Cardiac septum (tissue), 1 donor: ENCODE measurements at regions not wholly inside any gene's neighbourhood (a gene's known extent, or its start where the extent isn't known, plus 50 kb on each side); places are given as distances from the start of the nearest gene placed in this dataset.
"Not testable (repeated sequence)": the region's sequence is repeated elsewhere in the genome, so short reads cannot be mapped to it uniquely, and the experiment has no call there.

Experiments
- DNase-seq: peaks from one replicate; pipeline ENCODE4 v3.0.0-alpha.2; 2020; ENCODE audit warnings: low spot score
- intact Hi-C: fragments of 100-400 bp; cut with DNase I; formaldehyde crosslinking; loops from one replicate; pipeline ENCODE4 v1.14.0; 2022
- donor health status: DM: no; HTN: no; CAD: no.

DNA sequence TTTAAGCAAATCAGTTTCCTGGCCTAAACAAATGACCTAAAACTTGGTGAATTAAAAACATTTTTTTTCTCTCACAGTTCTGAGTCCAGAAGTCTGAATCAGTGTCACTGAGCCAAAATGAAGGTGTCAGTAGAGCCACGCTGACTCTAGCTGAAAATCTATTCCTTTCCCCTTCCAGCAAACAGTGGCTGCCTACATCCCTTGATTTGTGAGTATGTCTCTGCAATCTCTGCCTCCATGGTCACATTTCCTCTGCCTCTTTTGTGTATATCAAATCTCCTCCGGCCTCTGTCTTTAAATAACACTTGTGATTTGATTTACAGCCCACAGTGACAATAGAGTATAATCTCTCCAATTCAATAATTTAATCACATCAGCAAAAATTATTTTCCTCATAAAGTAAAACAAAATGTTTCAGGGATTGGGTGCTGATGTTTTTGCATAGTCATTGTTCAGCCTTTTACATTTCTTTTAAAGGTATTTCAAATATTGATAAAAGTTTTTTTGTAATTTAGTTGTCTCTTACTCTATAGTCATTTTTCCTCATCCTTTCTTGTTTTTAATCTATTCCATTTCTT is 1715.4 kb downstream of the BRINP3 start:
- intact Hi-C loops: no loop called here
- no peak for DNase-seq

DNA sequence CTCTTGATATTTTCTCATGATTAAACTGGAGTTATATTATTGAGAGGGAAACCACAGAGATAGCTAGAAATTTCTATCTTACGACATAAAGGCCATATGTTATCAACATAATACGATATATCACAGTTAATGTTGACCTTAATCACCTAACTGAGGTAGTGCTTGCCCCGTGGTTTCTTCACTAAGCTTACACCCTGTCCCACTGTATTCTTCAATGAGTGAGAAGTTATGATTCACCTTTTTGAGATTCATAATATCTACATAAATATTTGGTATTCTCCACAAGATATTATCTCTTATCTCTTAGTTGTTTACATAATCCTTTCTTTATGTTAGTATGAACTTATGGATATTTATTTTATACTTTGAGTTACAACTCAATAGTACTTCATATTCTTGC is 1714.1 kb downstream of the BRINP3 start:
- DNase-seq: no peak
- intact Hi-C loops: no loop called here

DNA sequence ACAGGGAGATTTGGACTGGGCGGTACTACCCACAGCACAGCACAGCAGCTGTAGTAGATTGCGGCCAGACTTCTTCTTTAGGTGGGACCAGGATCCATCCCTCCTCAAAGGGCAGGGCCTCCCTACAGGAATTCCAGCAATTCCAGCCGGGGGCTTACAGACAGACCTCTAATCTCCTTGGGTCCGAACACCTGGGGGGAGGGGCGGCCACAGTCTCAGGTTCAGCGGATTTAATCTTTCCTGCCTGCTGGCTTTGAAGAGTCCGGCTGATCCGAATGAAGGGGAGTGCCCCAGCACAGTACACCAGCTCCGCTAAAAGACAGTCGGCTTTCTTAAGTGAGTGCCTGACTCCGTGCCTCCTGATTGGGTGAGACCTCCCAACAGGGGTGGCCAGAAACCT is 1708.5 kb downstream of the BRINP3 start:
- DNase-seq: no peak
- intact Hi-C loops: no loop called here

DNA sequence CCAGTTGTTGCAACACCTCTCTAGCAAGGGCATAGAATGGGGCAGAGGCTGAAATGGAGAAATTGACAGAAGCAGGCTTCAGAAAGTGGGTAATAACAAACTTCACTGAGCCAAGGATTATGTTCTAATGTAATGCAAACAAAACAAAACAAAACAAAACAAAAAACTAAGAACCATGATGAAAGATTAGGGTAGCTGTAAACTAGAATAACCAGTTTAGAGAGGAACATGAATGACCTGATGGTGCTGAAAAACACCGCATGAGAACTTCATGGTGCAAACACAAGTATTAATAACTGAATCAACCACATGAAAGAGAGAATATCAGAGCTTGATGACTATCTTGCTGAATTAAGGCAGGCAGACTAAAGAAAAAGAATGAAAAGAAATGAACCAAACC is 1707.7 kb downstream of the BRINP3 start:
- intact Hi-C loops: no loop called here

DNA sequence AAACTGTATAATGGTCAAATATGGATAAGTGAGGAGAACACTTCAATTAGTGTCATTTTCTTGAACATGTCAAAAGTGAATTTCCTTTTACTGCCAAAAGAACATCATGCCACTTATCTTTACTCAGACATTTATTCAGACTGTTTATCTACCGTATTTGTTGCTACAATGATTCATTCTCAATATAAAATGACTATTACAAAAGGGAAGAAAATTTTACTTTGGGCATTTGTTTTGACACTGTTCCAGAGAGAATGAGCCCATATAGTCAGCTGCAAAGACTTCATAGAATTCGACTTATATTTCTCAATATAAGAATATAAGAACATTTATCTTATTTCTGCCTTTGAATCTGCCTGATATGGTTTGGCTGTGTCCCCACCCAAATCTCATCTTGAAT is 1699.1 kb downstream of the BRINP3 start:
- intact Hi-C loops: no loop called here
- DNase-seq: no peak

More for the DNA sequence above, 1707.7 kb downstream of the BRINP3 start:
- no peak for DNase-seq

DNA sequence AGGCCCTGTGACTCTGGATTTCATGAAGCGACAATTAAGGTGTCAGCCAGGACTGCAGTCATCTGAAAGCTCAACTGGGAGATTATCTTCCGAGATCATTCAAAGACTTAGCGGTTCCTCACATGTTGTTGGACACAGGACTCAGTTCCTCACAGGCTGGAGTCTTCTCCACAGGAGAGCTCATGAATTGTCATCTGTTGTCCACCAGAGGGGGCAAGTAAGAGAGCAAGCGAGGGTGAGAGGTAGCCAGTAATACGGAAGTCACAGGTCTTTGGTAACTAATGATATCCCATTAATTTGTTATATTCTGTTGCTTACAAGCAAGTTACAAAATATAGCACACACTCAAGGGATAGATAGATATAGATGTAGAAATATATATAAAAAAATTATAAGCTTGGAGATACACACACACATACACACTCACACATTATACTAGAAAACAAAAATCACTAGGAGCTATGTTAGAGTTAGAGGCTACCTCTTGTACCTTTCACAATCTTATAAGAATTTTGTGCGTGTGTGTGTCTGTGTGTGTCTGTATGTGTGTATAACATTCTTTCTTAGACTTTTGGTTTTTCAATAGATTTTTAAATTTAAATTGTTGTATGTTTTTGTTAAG is 1695.3 kb downstream of the BRINP3 start:
- no peak for DNase-seq
- intact Hi-C loops: no loop called here

DNA sequence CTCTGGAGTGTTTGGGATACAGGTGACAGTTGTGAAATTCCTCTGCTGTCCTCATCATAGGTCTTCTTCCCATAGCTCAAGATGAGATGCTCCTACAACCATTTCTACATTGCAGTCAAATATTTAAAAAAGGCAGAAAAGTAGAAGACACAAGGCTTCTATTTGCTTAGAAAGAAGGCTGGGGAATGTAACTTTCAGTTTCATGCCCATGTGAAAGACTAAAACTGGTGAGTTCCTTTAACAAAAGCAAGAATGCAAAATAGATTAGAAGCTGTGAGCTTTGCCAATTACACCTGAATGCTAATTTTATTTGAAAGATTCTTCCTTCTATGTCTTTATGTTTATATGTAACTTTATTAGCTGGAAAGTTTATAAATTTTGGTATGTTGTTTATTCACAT is 1682.7 kb downstream of the BRINP3 start:
- DNase-seq: no peak
- intact Hi-C loops: no loop called here

DNA sequence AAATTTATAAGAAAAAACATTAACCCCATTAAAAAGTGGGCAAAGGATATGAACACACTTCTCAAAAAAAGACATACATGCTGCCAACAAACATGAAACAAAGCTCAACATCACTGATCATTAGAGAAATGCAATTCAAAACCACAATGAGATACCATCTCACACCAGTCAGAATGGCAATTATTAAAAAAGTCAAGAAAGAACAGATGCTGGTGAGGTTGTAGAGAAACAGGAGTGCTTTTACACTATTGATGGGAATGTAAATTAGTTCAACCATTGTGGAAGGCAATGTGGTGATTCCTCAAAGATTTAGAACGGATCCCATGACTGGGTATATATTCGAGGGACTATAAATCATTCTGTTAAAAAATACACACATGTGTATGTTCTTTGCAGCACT is 1665.5 kb downstream of the BRINP3 start:
- intact Hi-C loops, DNase-seq: not testable (repeated sequence)

DNA sequence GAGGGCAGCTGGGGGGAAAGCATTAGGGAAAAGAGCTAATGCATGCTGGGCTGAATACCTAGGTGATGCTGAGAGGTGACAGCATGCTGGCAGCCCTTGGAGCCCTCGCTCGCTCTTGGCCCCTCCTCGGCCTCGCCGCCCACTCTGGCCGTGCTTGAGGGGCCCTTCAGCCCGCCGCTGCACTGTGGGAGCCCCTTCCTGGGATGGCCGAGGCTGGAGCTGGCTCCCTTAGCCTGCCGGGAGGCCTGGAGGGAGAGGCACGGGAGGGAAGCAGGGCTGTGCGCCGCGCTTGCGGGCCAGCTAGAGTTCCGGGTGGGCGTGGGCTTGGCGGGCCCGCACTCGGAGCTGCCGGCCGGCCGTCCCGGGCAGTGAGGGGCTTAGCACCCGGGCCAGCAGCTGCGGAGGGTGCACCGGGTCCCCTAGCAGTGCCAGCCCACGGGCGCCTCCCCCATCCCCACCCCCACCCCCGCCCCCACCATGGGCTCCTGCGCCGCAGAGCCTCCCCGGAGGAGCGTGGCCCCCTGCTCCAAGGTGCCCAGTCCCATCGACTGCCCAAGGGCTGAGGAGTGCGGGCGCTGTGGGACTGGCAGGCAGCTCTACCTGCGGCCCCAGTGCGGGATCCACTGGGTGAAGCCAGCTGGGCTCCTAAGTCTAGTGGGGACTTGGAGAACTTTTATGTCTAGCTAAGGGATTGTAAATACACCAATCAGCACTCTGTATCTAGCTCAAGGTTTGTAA is 1664.7 kb downstream of the BRINP3 start:
- intact Hi-C loops, DNase-seq: not testable (repeated sequence)

DNA sequence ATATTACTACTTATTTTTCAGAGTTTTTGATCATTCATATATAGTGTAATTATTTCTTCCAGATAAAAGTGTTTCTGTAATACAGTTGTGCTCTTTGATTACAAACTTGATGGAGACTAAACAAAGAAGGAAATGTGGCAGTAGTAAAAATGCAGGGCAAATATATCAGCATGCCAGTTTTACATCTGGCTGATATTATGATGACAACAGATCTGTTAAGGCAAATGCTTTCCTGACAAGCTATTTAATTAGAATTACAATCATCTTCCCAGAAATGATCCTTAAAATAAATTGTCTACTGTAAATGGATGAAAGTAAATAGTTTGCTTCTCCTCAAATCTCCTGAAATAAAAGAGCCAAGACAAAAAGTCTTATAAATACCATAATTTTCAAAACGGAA is 1659.8 kb downstream of the BRINP3 start:
- no peak for DNase-seq
- intact Hi-C loops: no loop called here

DNA sequence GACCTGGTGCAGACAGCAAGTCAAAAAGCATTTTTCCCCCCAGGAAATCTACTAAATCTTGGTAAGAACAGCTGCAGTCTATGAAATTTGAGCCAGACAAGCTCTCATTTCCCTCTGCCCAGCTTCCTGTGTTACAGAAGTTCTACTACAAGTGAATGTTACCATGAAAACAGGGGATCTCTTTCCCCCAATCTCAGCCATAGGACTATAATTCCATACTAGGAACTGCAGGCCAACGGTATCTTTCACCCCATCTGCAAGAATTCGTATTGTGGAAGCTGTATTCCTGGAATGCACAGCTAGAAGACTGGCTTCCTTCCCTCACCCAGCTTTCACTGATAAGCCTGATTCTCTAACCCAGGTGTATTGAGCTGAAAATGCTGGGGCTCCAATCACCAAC is 1655.4 kb downstream of the BRINP3 start:
- intact Hi-C loops: no loop called here
- no peak for DNase-seq

DNA sequence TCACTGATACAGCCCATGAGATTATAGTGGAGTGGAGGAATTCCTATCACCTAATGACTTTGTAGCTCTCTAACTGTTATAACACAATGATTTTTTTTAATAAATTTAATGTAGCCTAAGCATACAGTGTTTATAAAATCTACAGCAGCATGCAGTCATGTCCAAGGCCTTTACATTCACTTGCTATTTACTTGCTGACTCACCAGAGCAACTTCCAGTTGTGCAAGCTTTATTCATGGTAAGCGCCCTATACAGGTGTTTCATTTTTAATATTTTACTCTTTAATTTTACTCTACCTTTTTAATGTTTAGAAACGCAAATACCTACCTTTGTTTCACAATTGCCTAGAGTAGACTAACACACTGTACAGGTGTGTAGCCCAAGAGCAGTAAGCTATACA is 1652.2 kb downstream of the BRINP3 start:
- intact Hi-C loops: no loop called here
- DNase-seq: no peak

DNA sequence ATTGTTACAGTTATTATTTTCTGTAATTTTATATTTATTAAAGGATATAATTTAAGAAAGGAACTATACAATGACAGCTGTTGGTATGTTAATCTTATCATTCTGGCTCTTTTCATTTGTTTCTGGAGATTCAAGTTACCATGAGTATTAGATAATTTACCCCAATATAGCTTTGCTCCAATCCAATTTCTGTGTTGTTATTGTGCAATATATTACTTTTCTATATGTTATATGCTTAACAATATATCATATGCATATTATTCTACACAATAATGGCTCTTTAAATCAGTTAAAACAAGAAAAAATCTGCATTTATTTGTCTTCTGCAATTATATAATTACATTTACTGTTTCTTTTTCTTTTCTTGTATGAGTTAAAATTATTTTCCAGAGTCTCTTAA is 1650.9 kb downstream of the BRINP3 start:
- intact Hi-C loops: no loop called here

DNA sequence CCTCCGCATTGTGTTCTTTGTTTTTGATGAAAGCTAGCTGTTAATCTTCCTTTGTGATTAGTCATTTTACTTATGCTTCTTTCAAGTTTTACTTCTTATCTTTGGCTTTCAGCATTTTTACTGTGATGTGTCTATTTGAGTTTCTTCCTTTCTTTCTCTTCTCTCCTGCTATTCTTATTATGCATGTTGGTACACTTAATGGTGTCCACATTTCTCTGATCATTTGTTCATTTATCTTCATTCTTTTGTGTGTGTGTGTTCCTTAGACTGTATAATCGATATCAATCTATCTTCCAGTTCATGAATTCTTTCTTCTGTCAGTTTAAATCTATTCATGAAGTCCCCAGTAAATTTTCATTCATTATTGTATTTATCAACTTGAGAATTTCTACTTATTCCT is 1650.3 kb downstream of the BRINP3 start:
- intact Hi-C loops: no loop called here
- DNase-seq: no peak

More for the DNA sequence above, 1650.9 kb downstream of the BRINP3 start:
- no peak for DNase-seq

DNA sequence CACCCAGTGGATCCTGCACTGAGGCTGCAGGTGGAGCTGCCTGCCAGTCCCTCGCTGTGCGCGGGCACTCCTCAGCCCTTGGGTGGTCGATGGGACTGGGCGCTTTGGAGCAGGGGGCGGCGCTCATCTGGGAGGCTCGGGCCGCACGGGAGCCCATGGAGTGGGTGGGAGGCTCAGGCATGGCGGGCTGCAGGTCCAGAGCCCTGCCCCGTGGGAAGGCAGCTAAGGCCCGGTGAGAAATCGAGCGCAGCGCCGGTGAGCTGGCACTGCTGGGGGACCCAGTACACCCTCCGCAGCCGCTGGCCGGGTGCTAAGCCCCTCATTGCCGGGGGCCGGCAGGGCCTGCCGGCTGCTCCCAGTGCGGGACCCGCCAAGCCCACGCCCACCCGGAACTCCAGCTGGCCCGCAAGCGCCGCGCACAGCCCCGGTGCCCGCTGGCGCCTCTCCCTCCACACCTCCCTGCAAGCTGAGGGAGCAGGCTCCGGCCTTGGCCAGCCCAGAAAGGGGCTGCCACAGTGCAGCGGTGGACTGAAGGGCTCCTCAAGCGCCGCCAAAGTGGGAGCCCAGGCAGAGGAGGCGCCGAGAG is 1636.5 kb downstream of the BRINP3 start:
- intact Hi-C loops, DNase-seq: not testable (repeated sequence)

DNA sequence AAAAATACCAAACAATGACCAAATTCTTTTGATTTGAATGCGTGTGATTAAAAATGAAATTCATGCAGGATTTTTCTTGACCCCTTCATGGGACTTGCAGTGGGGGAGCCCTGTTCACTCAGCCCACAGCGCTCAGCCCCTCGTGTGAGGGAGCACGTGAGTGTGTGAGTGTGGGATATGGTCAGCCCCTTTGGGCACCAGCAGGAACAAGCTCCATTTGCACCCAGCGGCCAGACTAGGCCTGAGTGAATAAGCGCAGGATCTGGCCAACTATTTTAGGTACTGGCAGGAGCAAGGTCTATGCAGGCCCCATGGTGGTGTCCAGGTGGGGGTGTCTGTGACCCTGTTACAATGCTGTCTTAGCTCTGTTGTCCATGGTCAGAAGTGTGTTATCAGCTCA is 1631.2 kb downstream of the BRINP3 start:
- DNase-seq: no peak
- intact Hi-C loops: no loop called here

DNA sequence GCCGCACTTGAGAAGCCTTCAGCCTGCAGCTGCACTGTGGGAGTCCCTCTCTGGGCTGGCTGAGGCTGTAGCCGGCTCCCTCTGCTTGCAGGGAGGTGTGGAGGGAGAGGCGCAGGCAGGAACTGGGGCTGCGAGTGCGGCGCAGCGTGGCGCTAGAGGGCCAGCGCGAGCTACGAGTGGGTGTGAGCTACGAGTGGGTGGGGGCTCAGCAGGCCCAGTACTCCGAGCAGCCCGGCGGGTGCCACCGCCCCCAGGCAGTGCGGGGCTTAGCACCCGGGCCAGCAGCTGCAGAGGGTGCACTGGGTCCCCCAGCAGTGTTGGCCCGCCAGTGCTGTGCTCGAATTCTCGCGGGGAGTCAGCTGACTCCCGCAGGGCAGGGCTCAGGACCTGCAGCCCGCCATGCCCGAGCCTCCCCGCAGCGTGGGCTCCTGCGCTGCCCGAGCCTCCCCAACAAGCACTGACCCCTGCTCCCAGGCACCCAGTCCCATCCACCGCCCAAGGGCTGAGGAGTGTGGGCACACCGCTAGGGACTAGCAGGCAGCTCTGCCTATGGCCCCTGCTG is 1620.1 kb downstream of the BRINP3 start:
- no peak for DNase-seq
- intact Hi-C loops: no loop called here

DNA sequence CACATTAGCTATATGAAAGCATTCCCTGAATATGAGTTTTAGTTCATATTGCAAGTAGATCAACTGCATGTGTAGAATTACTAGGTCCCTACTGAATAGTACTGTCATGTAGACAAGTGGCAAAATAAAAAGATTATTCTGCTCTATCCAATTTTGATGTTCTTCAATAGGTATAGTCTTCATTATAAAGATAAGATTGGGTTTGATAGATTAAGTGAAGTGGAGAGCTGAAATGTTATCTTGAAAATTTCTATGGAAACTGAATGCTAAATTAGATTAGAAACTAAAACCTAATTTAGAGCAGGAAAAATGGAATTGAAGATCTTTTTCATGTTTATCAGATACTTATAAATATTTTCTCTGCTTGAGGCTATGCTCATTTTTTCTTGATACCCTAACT is 1610.0 kb downstream of the BRINP3 start:
- intact Hi-C loops: no loop called here
- DNase-seq: no peak

DNA sequence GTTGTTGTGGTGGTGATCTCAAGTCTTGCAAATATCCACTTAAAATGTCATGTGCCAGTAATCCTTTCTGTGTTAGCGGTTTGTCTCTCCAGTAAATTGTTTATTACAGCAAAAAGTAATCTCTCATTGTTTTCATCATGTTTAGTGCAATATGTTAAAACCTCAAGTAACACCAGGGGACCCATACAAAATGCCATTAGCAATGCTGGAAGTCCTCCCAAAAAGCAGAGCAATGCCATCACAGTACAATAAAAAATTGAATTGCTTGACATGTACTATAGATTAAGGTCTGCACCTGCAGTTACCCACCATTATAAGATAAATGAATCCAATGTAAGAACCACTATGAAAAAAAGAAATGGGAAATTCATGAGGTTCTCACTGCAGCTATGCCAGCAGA is 1606.5 kb downstream of the BRINP3 start:
- no peak for DNase-seq
- intact Hi-C loops: no loop called here

DNA sequence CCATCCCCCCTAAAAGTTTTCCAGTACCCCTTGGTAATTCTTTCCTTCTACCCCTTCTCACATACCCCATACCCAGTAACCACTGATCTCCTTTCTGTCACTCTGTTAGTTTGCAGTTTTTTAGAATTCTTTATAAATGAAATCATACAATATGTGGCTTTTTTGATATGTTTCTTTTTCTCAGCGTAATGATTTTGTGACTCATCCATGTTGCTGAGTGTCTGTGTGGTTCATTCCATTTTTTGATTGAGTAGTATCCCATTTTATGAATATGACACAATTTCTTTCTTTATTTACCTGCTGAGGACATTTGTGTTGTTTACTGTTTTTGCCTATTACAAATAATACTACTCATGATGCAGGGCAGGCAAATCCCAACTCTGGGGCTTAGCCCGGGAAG is 1605.3 kb downstream of the BRINP3 start:
- intact Hi-C loops: no loop called here
- no peak for DNase-seq

DNA sequence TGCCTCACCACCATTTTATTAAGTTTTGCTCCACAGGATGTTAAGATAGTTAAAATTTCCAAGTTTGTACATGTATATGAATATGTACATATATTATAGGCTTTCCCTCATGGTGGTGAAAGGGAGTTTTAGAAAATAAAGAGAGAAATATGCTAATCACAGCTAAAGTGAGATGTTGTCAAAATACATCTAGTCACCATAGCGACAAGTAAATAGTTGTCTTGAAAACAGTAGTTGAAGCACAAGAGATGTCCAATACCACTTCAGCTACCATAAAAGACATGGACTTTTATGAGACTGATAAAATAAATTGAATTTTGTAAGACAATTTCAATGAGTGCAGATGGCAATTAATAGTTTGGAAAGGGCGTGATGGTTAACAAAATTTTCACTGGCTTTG is 1600.0 kb downstream of the BRINP3 start:
- intact Hi-C loops: no loop called here
- DNase-seq: no peak
